GM06990 (cell line): ENCODE measurements at regions not wholly inside any gene's neighbourhood (a gene's known extent, or its start where the extent isn't known, plus 50 kb on each side); places are given as distances from the start of the nearest gene placed in this dataset.

Experiments used
- DNase-seq: peaks from one replicate; pipeline ENCODE4 v3.0.0-alpha.2; 2011; ENCODE audit not compliant: insufficient read length; ENCODE audit errors: extremely low read depth
- H3K27me3 ChIP-seq: replicated peaks from 2 replicates; pipeline ENCODE4 v1.6.0; 2011; ENCODE audit warnings: low read length; ENCODE audit not compliant: control insufficient read depth, insufficient read depth
- H3K36me3 ChIP-seq: 2 replicates; pipeline ENCODE4 v1.5.1; 2011; ENCODE audit warnings: low read length; ENCODE audit not compliant: control insufficient read depth, insufficient read depth
- H3K4me3 ChIP-seq: replicated peaks from 2 replicates; pipeline ENCODE4 v1.5.1; 2011; ENCODE audit warnings: low read depth, mild to moderate bottlenecking, control low read depth, low read length
- CTCF ChIP-seq: IDR thresholded peaks from 2 replicates; pipeline ENCODE4 v1.5.1; 2011; ENCODE audit warnings: low read length, control low read depth, mild to moderate bottlenecking, inconsistent platforms; ENCODE audit not compliant: insufficient read depth, poor library complexity, severe bottlenecking

DNA sequence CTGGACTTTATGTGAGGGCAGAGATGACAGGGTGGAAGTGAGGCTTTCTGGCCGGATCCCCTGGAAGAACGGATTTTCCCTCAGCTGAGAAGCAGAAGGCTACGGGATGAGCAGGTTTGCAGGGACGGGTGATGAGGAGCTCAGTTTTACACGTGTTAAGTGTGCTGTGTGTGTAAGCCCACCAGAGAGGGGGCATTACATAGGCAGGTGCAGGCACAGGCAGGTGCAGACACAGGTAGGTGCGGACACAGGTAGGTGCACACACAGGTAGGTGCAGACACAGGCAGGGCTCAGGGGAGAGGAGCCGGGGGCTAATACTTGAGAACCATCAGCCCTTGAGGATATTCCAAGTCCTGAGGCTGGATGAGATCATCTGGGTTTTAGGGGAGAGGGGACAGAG is 107.7 kb downstream of the COPS8 start:
- no peak for TF ChIP-seq CTCF
- DNase-seq, result no peak
- H3K4me3 ChIP-seq, result no peak overlapping the region
- H3K36me3 ChIP-seq, result no peaks in the 10 kb centered on the region
- no peaks in the 10 kb centered on the region; the same call in 1 of the 2 replicates for H3K27me3 ChIP-seq

DNA sequence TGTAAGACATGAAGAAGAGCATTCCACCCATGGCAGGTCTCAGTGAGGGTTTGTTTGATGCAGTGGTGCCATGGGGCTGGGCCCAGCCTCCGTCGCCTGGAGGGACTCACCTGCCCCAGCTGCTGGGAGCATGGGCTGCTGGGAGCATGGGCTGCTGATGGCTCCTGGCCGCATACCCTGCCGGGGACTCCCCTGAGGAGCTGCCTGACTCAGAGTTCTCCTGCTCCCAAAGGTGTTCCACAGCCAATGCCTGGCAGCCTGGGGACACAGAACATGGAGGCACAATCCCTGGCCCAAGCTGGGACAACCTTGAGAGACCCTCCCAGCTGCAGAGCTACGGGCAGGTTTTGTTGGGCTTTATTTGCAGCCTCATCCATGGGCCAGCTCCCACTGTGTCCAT is 108.4 kb downstream of the COPS8 start:
- Histone ChIP-seq H3K4me3 (no peak overlapping the region), H3K36me3 (no peaks in the 10 kb centered on the region), H3K27me3 (no peaks in the 10 kb centered on the region; the same call in 1 of the 2 replicates)
- DNase-seq, result no peak
- TF ChIP-seq CTCF, result no peak

DNA sequence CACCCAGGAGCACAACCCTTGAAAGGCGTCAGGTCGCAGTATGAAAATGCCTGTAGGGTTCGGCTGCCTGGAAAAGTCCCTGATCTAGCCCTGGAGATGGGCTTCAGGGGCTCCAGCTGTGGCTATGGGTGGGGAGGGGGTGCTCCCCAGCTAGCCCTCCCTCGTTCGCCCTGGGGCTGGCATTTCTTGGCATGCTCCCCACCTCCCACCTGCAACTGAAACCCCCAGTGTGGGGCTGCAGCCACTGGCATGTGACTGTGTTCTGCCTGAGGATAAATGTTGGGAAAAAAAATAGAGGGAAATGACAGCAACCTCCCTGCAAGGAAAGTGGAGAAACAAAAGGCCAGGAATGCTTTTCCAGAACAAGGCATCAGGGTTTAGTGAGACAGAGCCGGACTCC is 109.2 kb downstream of the COPS8 start:
- no peak for DNase-seq
- H3K27me3 ChIP-seq, result no peaks in the 10 kb centered on the region; the same call in 1 of the 2 replicates
- H3K4me3 ChIP-seq, result no peak overlapping the region
- TF ChIP-seq CTCF, result no peak
- H3K36me3 ChIP-seq, result no peaks in the 10 kb centered on the region

GRCh38 chr2:237195396-237196120 is 109.9 kb downstream of the COPS8 start:
- DNase-seq, result no peak
- no peak overlapping the region for H3K4me3 ChIP-seq
- H3K27me3 ChIP-seq, result no peaks in the 10 kb centered on the region; the same call in 1 of the 2 replicates
- TF ChIP-seq CTCF, result no peak
- no peaks in the 10 kb centered on the region for H3K36me3 ChIP-seq

GRCh38 chr2:237196409-237196808 is 110.7 kb downstream of the COPS8 start:
- no peak for DNase-seq
- Histone ChIP-seq H3K27me3 (no peaks in the 10 kb centered on the region; the same call in 1 of the 2 replicates), H3K36me3 (no peaks in the 10 kb centered on the region), H3K4me3 (no peak overlapping the region)
- TF ChIP-seq CTCF, result no peak
